Activated T-helper 2 cell treated with anti-CD3 and anti-CD28 coated beads, Interferon-gamma antibody, Interleukin-2, Interleukin-4, amounts not matched to agents 10 μg/mL and 5 μg/mL and 100 μg/mL, durations not matched to agents 14 hours and 24 hours and 36 hours (primary cell): ENCODE measurements at regions not wholly inside any gene's neighbourhood (a gene's known extent, or its start where the extent isn't known, plus 50 kb on each side); places are given as distances from the start of the nearest gene placed in this dataset.

Source experiments
- DNase-seq: peaks from one replicate; pipeline ENCODE4 v3.0.0; 2021; ENCODE audit warnings: low spot score
- H3K27ac Mint-ChIP-seq: one replicate; pipeline ENCODE4 v1.8.0; 2021; ENCODE audit warnings: mixed read lengths
- H3K27me3 Mint-ChIP-seq: one replicate; pipeline ENCODE4 v1.8.0; 2021; ENCODE audit warnings: low read depth, mixed read lengths
- H3K36me3 Mint-ChIP-seq: one replicate; pipeline ENCODE4 v1.8.0; 2021; ENCODE audit warnings: low read depth, mixed read lengths
- H3K4me1 Mint-ChIP-seq: one replicate; pipeline ENCODE4 v1.8.0; 2021; ENCODE audit warnings: low read depth, mixed read lengths
- H3K4me3 Mint-ChIP-seq: one replicate; pipeline ENCODE4 v1.8.0; 2021; ENCODE audit warnings: low read depth, mild to moderate bottlenecking, moderate library complexity, mixed read lengths
- H3K9me3 Mint-ChIP-seq: one replicate; pipeline ENCODE4 v1.8.0; 2021; ENCODE audit warnings: mixed read lengths
- intact Hi-C: fragments of 100-400 bp; cut with micrococcal nuclease; formaldehyde crosslinking; loops from one replicate; pipeline ENCODE4 v1.15.1; 2023

- Mint-ChIP-seq H3K27me3 (peaks cover 3% of the 10 kb centered on the region), H3K4me1 (no peaks in the 10 kb centered on the region), H3K36me3 (no peaks in the 10 kb centered on the region), H3K27ac (no peak overlapping the region), H3K4me3 (no peak overlapping the region), H3K9me3 (no peaks in the 10 kb centered on the region)
- no peak for DNase-seq
- intact Hi-C loops: no loop called here
Measured at GRCh38 chr19:29401712-29402421, 123.9 kb upstream of the VSTM2B start.

GRCh38 chr19:29402563-29402962 is 123.2 kb upstream of the VSTM2B start:
- DNase-seq: no peak
- intact Hi-C loops: no loop called here
- Mint-ChIP-seq H3K36me3 (no peaks in the 10 kb centered on the region), H3K9me3 (no peaks in the 10 kb centered on the region), H3K4me3 (no peak overlapping the region), H3K4me1 (no peaks in the 10 kb centered on the region), H3K27ac (no peak overlapping the region), H3K27me3 (peaks cover 3% of the 10 kb centered on the region)

- no peak overlapping the region for H3K4me3 Mint-ChIP-seq
- no peak for DNase-seq
- H3K4me1 Mint-ChIP-seq: no peaks in the 10 kb centered on the region
- H3K36me3 Mint-ChIP-seq: no peaks in the 10 kb centered on the region
- no peak overlapping the region for H3K27ac Mint-ChIP-seq
- no peaks in the 10 kb centered on the region for H3K9me3 Mint-ChIP-seq
- H3K27me3 Mint-ChIP-seq: peaks cover 3% of the 10 kb centered on the region
- intact Hi-C loops: no loop called here
Measured at GRCh38 chr19:29404015-29404414, 121.8 kb upstream of the VSTM2B start.

- intact Hi-C loops: no loop called here
- Mint-ChIP-seq H3K9me3 (no peaks in the 10 kb centered on the region), H3K36me3 (no peaks in the 10 kb centered on the region), H3K27me3 (peaks cover 3% of the 10 kb centered on the region), H3K4me3 (no peak overlapping the region), H3K4me1 (no peaks in the 10 kb centered on the region), H3K27ac (no peak overlapping the region)
- no peak for DNase-seq
Measured at GRCh38 chr19:29404951-29405727, 120.7 kb upstream of the VSTM2B start.

GRCh38 chr19:29405728-29405995 is 120.1 kb upstream of the VSTM2B start:
- Mint-ChIP-seq H3K4me3 (no peak overlapping the region), H3K4me1 (no peaks in the 10 kb centered on the region), H3K27ac (no peak overlapping the region), H3K9me3 (no peaks in the 10 kb centered on the region), H3K36me3 (no peaks in the 10 kb centered on the region), H3K27me3 (peaks cover 3% of the 10 kb centered on the region)
- no peak for DNase-seq
- intact Hi-C loops: no loop called here

- no peak for DNase-seq
- H3K4me3 Mint-ChIP-seq: no peak overlapping the region
- H3K36me3 Mint-ChIP-seq: no peaks in the 10 kb centered on the region
- no peaks in the 10 kb centered on the region for H3K9me3 Mint-ChIP-seq
- intact Hi-C loops: no loop called here
- H3K4me1 Mint-ChIP-seq: no peaks in the 10 kb centered on the region
- no peak overlapping the region for H3K27ac Mint-ChIP-seq
- H3K27me3 Mint-ChIP-seq: peaks cover 2% of the 10 kb centered on the region
Measured at GRCh38 chr19:29409076-29409862, 116.5 kb upstream of the VSTM2B start.

GRCh38 chr19:29410601-29411000 is 115.2 kb upstream of the VSTM2B start:
- H3K4me3 Mint-ChIP-seq: no peak overlapping the region
- no peak for DNase-seq
- no peaks in the 10 kb centered on the region for H3K4me1 Mint-ChIP-seq
- H3K36me3 Mint-ChIP-seq: no peaks in the 10 kb centered on the region
- no peaks in the 10 kb centered on the region for H3K27me3 Mint-ChIP-seq
- no peak overlapping the region for H3K27ac Mint-ChIP-seq
- intact Hi-C loops: no loop called here
- H3K9me3 Mint-ChIP-seq: no peaks in the 10 kb centered on the region

GRCh38 chr19:29411113-29411581 is 114.6 kb upstream of the VSTM2B start:
- Mint-ChIP-seq H3K27me3 (no peaks in the 10 kb centered on the region), H3K36me3 (no peaks in the 10 kb centered on the region), H3K27ac (no peak overlapping the region), H3K9me3 (no peaks in the 10 kb centered on the region), H3K4me1 (no peaks in the 10 kb centered on the region), H3K4me3 (no peak overlapping the region)
- intact Hi-C loops: no loop called here
- DNase-seq: no peak

GRCh38 chr19:29413435-29413834 is 112.4 kb upstream of the VSTM2B start:
- Mint-ChIP-seq H3K4me3 (no peak overlapping the region), H3K27me3 (no peaks in the 10 kb centered on the region), H3K36me3 (no peaks in the 10 kb centered on the region), H3K27ac (no peak overlapping the region), H3K4me1 (no peaks in the 10 kb centered on the region), H3K9me3 (no peaks in the 10 kb centered on the region)
- intact Hi-C loops: no loop called here
- no peak for DNase-seq

- no peak for DNase-seq
- H3K27me3 Mint-ChIP-seq: no peaks in the 10 kb centered on the region
- H3K4me1 Mint-ChIP-seq: no peaks in the 10 kb centered on the region
- no peak overlapping the region for H3K4me3 Mint-ChIP-seq
- no peak overlapping the region for H3K27ac Mint-ChIP-seq
- intact Hi-C loops: no loop called here
- H3K36me3 Mint-ChIP-seq: no peaks in the 10 kb centered on the region
- H3K9me3 Mint-ChIP-seq: no peaks in the 10 kb centered on the region
Measured at GRCh38 chr19:29415507-29415906, 110.3 kb upstream of the VSTM2B start.

- intact Hi-C loops: no loop called here
- no peak overlapping the region for H3K4me3 Mint-ChIP-seq
- no peak for DNase-seq
- H3K36me3 Mint-ChIP-seq: no peaks in the 10 kb centered on the region
- no peaks in the 10 kb centered on the region for H3K27me3 Mint-ChIP-seq
- H3K27ac Mint-ChIP-seq: no peak overlapping the region
- no peaks in the 10 kb centered on the region for H3K9me3 Mint-ChIP-seq
- no peaks in the 10 kb centered on the region for H3K4me1 Mint-ChIP-seq
Measured at GRCh38 chr19:29417048-29417447, 108.7 kb upstream of the VSTM2B start.

GRCh38 chr19:29418201-29418600 is 107.6 kb upstream of the VSTM2B start:
- Mint-ChIP-seq H3K4me1 (no peaks in the 10 kb centered on the region), H3K36me3 (no peaks in the 10 kb centered on the region), H3K27ac (no peak overlapping the region), H3K4me3 (no peak overlapping the region), H3K27me3 (no peaks in the 10 kb centered on the region), H3K9me3 (no peaks in the 10 kb centered on the region)
- intact Hi-C loops: no loop called here
- DNase-seq: no peak

GRCh38 chr19:29420065-29420464 is 105.7 kb upstream of the VSTM2B start:
- Mint-ChIP-seq H3K36me3 (no peaks in the 10 kb centered on the region), H3K4me3 (no peak overlapping the region), H3K27ac (no peak overlapping the region), H3K9me3 (no peaks in the 10 kb centered on the region), H3K4me1 (no peaks in the 10 kb centered on the region), H3K27me3 (no peaks in the 10 kb centered on the region)
- intact Hi-C loops: no loop called here
- no peak for DNase-seq
